ENCODE measurements at regions not wholly inside any gene's neighbourhood (a gene's known extent, or its start where the extent isn't known, plus 50 kb on each side); places are given as distances from the start of the nearest gene placed in this dataset.

GRCh38 chr7:18262058-18262457 lies 233.5 kb upstream of the HDAC9 start:
- no peak for DNase-seq

- no peak for DNase-seq
These were observed 229.8 kb upstream of the HDAC9 start for GRCh38 chr7:18265611-18266281.

- no peak for DNase-seq
These were observed 227.0 kb upstream of the HDAC9 start for GRCh38 chr7:18268571-18268970.

- DNase-seq: no peak
These were observed 219.2 kb upstream of the HDAC9 start for GRCh38 chr7:18276380-18276779.

DNA sequence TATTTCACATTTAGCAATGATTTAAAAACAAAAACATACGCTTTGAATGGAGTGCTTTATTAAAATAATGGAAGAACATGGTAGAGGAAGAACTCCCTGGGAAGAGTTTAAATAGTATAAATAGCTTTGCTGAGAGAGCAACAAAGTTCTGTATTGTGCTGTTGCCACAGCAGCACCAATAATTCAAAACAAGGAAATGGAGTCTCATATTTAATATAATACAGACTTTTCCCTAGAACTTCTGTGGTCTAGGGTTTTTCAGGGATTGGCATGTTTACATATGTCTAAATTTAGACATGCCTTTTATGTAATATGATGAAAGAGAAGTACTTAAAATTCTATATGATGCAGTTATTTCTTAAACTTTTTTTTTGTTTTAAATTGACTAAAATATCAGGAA lies 217.2 kb upstream of the HDAC9 start:
- DNase-seq: no peak

GRCh38 chr7:18283045-18283444 lies 212.5 kb upstream of the HDAC9 start:
- DNase-seq: no peak

DNA sequence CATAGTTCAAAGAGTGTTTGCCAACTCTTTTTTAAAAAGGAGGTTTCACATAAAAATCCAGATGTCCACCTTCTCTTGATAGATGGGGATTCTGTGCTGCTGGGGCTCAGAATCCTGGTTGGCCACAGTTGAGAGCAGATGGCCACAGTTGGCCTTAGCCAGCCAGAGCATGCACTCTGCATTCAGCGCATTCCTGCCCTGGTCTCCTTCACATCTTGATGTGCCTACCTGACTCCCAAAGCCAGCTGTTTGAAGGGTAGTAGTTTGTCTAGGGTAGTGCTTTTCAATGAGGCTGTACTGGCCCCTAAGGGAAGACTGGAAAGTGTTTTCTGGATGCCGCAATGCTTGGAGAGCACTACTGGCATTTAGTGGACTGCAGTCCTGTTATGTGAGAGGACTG lies 208.1 kb upstream of the HDAC9 start:
- no peak for DNase-seq

GRCh38 chr7:18288322-18289037 lies 207.1 kb upstream of the HDAC9 start:
- no peak for DNase-seq

DNA sequence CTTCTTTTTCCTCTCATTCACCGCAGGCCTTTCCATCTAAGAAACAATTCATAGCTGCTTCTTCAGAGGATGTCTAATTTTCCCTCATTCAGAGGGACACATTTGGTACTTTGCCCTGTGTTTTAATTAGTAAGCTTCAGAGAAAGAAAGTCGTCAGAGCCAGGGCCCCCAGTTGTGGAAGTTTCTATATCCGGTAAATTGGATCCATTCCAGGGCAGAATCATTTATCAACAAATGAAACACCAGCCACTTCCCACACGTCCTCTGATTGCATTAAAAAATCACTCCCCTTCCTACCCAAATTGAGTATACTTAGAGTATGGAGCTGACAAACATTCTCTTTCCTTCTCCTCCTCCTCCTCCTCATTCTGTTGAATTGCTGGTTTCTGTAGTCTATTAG lies 205.8 kb upstream of the HDAC9 start:
- no peak for DNase-seq

GRCh38 chr7:18290223-18290622 lies 205.3 kb upstream of the HDAC9 start:
- DNase-seq: no peak

- no peak for DNase-seq
These were observed 204.7 kb upstream of the HDAC9 start for GRCh38 chr7:18290865-18291264.

DNA sequence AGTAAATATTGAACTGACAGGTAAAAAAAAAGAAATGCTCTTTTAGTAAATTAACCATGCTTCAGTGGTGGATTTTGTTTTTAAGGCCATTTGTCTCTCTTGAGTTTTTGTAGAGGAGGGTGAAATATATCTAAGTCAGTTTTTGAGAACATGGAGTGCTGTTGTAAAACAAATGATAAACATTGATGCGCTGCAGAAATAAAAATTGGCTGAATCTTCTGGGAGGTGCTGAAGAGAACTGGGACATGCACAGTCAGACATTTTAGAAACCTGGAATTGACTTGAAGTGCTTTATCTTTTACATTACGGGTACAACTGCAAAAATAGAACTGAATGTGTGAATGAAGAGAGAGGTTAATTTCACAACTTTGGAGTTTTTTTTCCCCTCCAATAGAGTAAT lies 203.0 kb upstream of the HDAC9 start:
- no peak for DNase-seq

DNA sequence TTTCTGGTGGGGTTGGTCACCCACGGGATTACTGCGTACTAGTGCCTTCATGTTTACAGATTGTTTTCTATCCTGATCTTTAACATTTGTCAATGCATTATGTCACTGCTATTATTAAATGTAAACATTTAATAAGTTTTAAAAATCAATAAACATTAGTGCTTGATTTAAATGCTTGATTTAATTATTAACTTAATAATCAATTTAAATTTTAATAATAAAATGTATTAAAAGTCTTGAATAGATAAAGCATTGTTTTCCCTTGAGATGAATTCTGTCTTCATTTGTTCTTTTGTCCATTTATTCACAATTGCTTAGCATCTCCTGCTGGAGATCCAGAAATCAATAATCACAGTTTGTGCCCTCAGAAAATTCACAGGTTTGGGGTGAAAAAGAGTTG lies 201.8 kb upstream of the HDAC9 start:
- DNase-seq: no peak

GRCh38 chr7:18294411-18294810 lies 201.1 kb upstream of the HDAC9 start:
- DNase-seq: no peak

DNA sequence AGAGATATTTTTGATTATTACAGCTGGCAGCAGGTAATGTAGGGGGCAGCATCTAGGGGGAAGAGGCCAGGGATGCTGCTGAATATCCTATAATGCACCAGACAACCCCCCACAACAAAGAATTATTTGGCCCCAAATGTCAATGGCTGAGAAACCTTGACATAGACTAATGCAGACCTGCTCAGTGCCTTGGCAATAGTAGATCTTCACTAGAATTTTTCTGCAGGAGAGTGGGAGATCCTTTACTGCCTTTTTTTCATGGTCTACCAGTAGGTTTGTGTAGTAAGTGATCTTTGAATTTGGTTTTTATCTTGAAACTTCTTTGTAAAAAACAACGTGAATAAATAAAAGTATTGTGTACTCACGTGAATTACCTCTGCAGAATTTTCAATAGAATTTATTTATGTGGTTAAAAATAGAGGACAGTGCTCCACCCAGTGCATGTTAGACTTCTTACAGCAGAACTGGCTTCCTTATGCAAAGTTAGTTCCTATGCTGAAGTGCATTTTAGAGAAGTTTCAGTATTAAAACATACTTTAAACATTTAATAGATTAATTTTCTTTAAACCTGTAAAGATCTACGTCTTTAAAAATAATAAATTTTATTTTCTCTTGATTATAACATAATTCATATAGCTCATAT lies 199.6 kb upstream of the HDAC9 start:
- no peak for DNase-seq

DNA sequence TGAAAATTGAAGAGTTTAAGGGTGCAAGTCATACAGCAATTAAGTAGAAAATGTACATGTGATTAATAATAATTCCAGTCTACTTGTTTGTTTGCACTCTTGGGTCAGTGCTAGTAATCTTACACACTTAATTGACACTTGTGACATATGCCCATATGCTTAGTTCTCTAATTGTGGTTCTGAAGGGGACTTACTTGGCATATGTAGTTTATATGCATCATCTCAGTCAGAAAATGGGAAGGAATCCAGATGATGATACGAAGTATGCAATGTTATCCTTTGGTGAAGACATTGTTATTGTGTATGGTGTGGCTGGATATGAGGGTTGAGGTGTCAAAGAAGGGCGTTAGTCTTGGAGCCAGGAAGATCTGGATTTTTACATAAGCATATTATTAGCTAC lies 193.5 kb upstream of the HDAC9 start:
- DNase-seq: no peak

DNA sequence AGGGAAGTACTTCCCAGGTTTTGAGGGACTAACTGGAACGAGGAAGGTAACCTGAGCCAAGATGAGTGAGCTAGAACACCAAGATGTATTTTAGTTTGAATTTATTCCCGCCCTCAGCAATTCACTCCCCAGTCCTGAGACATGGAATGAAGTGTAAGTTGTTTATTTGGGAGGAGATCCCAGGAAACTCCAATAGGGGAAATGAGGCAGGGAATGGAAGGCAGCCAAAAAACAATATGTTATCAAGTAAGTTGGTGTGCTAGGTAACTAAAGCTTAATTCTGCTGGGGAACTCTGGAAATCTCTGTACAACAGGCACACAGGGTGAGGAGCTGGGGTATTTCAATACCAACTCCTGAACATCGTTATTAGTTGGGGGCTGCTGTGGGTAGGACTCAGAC lies 189.7 kb upstream of the HDAC9 start:
- DNase-seq: no peak

DNA sequence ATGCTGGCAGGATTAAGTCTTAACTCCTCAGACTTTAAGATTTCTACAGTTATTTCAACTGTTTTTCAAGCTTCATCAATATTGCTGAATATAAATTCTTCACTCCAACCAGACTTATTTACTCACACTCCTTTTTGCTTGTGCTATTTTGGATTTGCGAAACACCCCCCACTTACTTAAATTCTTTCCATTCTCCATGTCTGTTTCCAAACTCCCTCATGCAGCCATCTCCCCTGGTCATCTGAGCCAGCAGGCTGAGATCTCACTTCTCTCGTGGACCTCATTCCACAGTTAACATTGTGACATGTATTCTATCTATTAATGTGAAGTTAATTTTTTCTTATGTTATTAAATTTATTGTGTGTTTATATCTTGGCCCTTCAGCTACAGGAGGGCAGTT lies 188.9 kb upstream of the HDAC9 start:
- DNase-seq: no peak

GRCh38 chr7:18308938-18309337 lies 186.6 kb upstream of the HDAC9 start:
- DNase-seq: no peak

DNA sequence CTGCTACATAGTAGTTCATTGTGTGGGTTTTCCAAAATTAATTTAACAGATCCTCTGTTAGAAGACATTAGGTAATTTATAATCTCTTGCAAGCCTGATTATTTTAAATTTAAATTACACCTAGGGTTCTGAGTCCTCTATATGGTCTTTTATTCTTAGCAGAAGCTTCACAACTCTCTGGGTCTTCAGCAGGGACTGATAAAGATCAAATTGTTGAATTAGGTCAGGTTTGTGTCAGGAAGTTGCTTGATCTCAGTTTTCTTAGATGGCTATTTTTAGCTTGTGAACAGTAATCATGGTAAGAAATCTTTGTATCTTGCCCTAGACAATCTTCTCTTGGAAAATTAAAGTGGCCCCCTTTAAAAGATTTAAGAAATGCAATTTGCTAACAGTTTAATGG lies 183.1 kb upstream of the HDAC9 start:
- DNase-seq: no peak

- DNase-seq: no peak
These were observed 181.6 kb upstream of the HDAC9 start for GRCh38 chr7:18313965-18314364.

GRCh38 chr7:18315241-18315640 lies 180.3 kb upstream of the HDAC9 start:
- no peak for DNase-seq

DNA sequence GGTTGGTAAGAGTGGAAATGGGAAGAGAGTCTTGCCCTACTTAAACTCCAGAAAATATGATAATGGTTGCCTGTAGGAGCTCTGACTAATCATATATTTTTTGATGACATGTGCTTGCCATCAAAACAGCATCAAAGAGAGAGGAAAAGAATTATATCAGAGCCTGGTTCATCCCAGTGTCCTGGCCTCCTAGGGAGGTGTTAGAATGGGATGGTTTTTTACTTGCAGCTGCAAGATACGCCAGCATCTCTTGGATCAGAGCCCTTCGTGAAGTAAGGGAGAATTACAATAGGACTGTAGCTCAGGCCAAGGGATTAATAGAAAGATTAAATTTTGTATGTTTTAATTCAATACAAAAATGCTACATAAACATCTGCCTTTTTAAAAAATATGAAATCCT lies 177.6 kb upstream of the HDAC9 start:
- DNase-seq: no peak

GRCh38 chr7:18320422-18320821 lies 175.1 kb upstream of the HDAC9 start:
- no peak for DNase-seq
